Cardiac muscle cell (in vitro differentiated cells and primary cell): ENCODE measurements at regions not wholly inside any gene's neighbourhood (a gene's known extent, or its start where the extent isn't known, plus 50 kb on each side); places are given as distances from the start of the nearest gene placed in this dataset.

ENCODE experiments used
- DNase-seq, 2 donors: peaks; one replicate each; pipeline versions ENCODE4 v3.0.0 to v3.0.0-alpha.2; 2010 to 2017; ENCODE audit warnings: low read depth in 1 of 2, low spot score in 1 of 2
- H3K27ac ChIP-seq: fragments of 200-600 bp; sonication (generic); 2 replicates; pipeline ENCODE4 v1.5.1; 2016
- H3K27me3 ChIP-seq: fragments of 200-600 bp; sonication (generic); 2 replicates; pipeline ENCODE4 v1.6.0; 2016; ENCODE audit warnings: control low read depth
- H3K36me3 ChIP-seq: fragments of 200-600 bp; sonication (generic); 2 replicates; pipeline ENCODE4 v1.5.1; 2016; ENCODE audit warnings: control low read depth
- H3K4me1 ChIP-seq: fragments of 200-600 bp; sonication (generic); 2 replicates; pipeline ENCODE4 v1.8.1; 2017; ENCODE audit warnings: low read depth, mild to moderate bottlenecking, mixed run types
- H3K4me3 ChIP-seq: fragments of 200-600 bp; sonication (generic); 2 replicates; pipeline ENCODE4 v1.5.1; 2016; ENCODE audit warnings: mild to moderate bottlenecking
- H3K9me3 ChIP-seq: fragments of 200-600 bp; sonication (generic); 2 replicates; pipeline ENCODE4 v1.5.1; 2017; ENCODE audit warnings: low read depth, mild to moderate bottlenecking, control low read depth
- TF ChIP-seq, protein P1 (sequence below): IDR thresholded peaks from 2 replicates; pipeline ENCODE4 v1.5.1; 2012; ENCODE audit warnings: low read depth, mild to moderate bottlenecking, low read length

DNA sequence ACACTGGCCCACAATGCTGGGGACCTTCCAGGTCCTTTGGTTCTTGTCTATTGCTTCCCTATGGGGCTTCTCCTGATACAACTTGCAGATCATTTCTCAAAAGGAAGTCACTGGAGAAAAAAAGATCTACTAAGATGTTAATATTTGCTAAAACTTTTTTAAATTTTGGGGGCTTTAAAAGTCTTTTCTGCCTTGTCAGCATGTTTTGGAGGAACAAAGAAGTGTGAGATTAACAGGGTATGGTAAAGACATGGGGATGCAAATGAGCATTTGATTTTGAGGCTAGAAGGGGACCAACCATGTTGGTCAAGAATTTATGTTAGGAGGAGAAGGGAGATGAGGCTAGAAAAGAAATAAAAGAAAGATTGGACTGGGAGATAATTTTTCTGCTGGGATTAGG lies 515.4 kb downstream of the HTR7 start:
- Histone ChIP-seq H3K4me3 (no peak overlapping the region), H3K9me3 (no peaks in the 10 kb centered on the region), H3K4me1 (no peaks in the 10 kb centered on the region), H3K27ac (no peak overlapping the region), H3K27me3 (no peaks in the 10 kb centered on the region), H3K36me3 (no peaks in the 10 kb centered on the region)
- TF ChIP-seq, protein P1, sequence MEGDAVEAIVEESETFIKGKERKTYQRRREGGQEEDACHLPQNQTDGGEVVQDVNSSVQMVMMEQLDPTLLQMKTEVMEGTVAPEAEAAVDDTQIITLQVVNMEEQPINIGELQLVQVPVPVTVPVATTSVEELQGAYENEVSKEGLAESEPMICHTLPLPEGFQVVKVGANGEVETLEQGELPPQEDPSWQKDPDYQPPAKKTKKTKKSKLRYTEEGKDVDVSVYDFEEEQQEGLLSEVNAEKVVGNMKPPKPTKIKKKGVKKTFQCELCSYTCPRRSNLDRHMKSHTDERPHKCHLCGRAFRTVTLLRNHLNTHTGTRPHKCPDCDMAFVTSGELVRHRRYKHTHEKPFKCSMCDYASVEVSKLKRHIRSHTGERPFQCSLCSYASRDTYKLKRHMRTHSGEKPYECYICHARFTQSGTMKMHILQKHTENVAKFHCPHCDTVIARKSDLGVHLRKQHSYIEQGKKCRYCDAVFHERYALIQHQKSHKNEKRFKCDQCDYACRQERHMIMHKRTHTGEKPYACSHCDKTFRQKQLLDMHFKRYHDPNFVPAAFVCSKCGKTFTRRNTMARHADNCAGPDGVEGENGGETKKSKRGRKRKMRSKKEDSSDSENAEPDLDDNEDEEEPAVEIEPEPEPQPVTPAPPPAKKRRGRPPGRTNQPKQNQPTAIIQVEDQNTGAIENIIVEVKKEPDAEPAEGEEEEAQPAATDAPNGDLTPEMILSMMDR: no peak
- DNase-seq: no peak

DNA sequence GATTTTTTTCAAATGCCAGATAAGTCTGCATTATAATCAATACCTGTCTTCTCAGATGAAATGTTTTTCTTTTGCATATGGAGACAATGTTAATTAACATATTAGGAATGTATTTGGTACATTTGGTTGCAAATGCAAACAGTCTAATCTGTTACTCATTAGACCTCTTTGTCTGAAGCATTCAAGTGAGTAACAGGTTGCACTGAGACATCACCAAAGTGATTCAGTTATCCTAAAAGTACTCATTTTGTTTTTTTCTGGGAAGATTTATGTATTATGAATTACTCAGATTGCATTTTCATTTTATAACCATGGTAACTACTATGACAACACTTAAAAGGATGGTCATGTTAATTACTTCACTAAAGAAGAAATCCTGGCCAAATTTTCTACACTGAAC lies 513.6 kb downstream of the HTR7 start:
- TF ChIP-seq, protein P1: no peak
- Histone ChIP-seq H3K27me3 (no peaks in the 10 kb centered on the region), H3K36me3 (no peaks in the 10 kb centered on the region), H3K9me3 (no peaks in the 10 kb centered on the region), H3K4me3 (no peak overlapping the region), H3K4me1 (no peaks in the 10 kb centered on the region), H3K27ac (no peak overlapping the region)
- DNase-seq: no peak

DNA sequence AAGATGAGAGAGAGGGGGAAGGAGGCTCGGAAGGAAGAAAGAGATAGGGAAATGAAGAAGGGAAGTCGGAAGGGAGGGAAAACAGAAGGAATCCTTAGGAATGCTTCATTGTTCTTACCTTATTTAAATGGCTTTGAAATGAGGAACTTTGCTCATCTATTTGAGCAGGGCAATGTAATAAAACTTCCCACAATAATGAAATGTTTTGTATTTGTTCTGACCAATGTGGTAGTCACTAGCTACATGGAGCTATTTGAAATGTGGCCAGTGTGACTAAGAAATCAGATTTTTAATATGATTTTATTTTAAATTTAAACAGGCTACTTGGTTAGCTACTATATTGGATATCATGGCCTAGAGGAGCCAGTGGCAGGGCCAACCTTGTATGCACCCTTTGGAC lies 510.6 kb downstream of the HTR7 start:
- H3K27ac ChIP-seq: no peak overlapping the region
- TF ChIP-seq, protein P1: no peak
- no peaks in the 10 kb centered on the region for H3K27me3 ChIP-seq
- H3K4me1 ChIP-seq: no peaks in the 10 kb centered on the region
- no peak for DNase-seq
- H3K4me3 ChIP-seq: no peak overlapping the region
- H3K9me3 ChIP-seq: no peaks in the 10 kb centered on the region
- no peaks in the 10 kb centered on the region for H3K36me3 ChIP-seq

DNA sequence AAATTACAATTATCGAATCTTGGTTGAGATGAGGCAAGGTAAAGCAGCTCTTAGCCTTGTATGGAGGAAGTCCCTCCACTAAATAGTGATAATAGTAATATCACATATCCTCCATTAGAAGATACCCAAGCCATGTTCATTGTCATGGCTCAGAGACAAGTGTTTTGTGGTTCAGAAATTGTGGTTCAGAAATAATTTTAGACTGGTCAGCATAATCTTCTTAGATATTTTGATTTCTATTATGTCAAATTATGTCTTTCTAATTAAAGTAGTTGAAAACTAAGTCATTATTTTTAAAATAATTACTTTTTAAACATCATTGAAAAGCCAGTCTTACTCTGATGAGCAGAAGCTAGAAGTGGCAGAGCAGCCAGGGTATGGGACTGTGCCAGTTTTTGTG lies 507.7 kb downstream of the HTR7 start:
- Histone ChIP-seq H3K27ac (no peak overlapping the region), H3K4me3 (no peak overlapping the region), H3K9me3 (no peaks in the 10 kb centered on the region), H3K36me3 (no peaks in the 10 kb centered on the region), H3K27me3 (no peaks in the 10 kb centered on the region), H3K4me1 (no peaks in the 10 kb centered on the region)
- no peak for DNase-seq
- TF ChIP-seq, protein P1: no peak

DNA sequence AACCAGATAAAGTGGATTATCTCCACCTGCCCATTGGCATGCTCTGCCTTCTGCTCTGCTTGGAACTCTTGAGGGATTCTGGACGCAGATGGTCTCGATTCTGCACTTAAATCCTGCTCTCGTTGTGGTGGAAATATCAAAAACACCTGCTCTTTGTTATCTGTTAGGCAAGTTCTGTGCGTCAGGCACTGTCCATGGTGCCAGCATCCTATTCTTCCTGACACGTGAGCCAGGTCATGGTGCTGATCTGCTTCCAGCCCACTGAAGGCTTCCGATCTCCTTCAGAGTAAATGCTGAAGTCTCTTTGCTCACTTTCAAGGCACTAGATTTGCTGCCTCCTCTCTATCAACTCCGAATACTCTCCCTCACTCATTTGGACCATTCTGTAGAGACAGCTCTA lies 505.6 kb downstream of the HTR7 start:
- no peaks in the 10 kb centered on the region for H3K4me1 ChIP-seq
- H3K9me3 ChIP-seq: no peaks in the 10 kb centered on the region
- no peak overlapping the region for H3K27ac ChIP-seq
- H3K36me3 ChIP-seq: no peaks in the 10 kb centered on the region
- peak; percentile 14 to 15 for DNase-seq
- TF ChIP-seq, protein P1: no peak
- H3K27me3 ChIP-seq: no peaks in the 10 kb centered on the region
- no peak overlapping the region for H3K4me3 ChIP-seq

DNA sequence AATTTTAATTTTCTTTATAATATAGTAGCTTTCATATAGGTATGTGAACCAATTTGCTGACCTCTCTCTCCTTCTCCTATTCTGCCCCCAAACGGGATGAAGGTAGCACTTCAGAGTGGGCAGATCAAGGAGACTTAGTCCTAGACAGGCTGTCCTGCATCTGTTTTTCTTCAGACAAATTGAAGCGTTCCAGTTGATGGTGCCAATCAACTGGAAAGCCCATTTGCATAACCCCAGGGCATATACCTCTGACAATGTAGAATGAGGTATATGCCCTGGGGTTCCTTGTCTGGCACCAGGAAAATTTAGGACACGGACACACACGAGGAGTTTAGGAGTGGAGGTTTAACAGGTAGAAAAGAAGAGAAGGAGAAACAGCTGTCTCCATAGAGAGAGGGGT lies 502.9 kb downstream of the HTR7 start:
- Histone ChIP-seq H3K27ac (no peak overlapping the region), H3K9me3 (no peaks in the 10 kb centered on the region), H3K4me1 (no peaks in the 10 kb centered on the region), H3K4me3 (no peak overlapping the region), H3K27me3 (no peaks in the 10 kb centered on the region), H3K36me3 (no peaks in the 10 kb centered on the region)
- TF ChIP-seq, protein P1: no peak
- no peak for DNase-seq
